ENCODE measurements at regions not wholly inside any gene's neighbourhood (a gene's known extent, or its start where the extent isn't known, plus 50 kb on each side); places are given as distances from the start of the nearest gene placed in this dataset.

DNA sequence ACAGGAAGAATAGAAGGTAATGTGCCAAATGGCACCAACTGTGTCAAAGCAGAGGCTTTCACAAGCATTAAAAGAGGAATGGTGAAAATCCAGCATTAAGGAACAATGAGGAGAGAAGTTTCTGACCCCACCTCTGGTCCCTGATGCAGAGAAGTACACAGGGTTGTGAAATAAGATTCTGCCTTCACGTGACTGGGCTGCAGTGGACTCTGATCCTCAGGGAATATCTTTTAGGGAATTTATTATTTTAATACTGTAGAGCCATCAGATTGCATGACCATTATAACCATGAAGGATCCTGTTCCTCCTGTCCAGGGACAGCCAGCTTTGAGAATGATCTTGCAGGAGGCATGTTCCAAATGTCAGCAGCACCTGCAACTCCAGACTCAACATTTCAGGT, 74.4 kb upstream of the FAR1 start:
- Histone ChIP-seq H3K27me3 (ENCODE audit: insufficient read depth, low read length, poor library complexity) (peaks cover 3% of the 10 kb centered on the region), H3K27ac (ENCODE audit: low read length) (no peak overlapping the region), H3K36me3 (ENCODE audit: insufficient read depth, low read length) (no peaks in the 10 kb centered on the region), H2AFZ (ENCODE audit: low read depth, low read length) (no peak overlapping the region), H3K9me3 (ENCODE audit: insufficient read depth, low read length, severe bottlenecking) (no peaks in the 10 kb centered on the region), H3K4me3 (ENCODE audit: low read depth in 1 of 2, low read length in 2 of 2) (no peak overlapping the region), H3K79me2 (ENCODE audit: insufficient read depth, low read length) (no peaks in the 10 kb centered on the region), H3K4me2 (ENCODE audit: insufficient read depth, low read length) (no peak overlapping the region), H4K20me1 (ENCODE audit: insufficient read depth, low read length) (no peaks in the 10 kb centered on the region), H3K4me1 (ENCODE audit: insufficient read depth, low read length) (no peaks in the 10 kb centered on the region), H3K9ac (ENCODE audit: low read depth, low read length) (no peak overlapping the region)
- no peak for DNase-seq
- ATAC-seq (ENCODE audit: insufficient read depth, low read depth) = no peak
- no peak for TF ChIP-seq EZH2 (IDR thresholded peaks at IDR 0.05; ENCODE audit: borderline replicate concordance, low read depth, low read length, severe bottlenecking)
- TF ChIP-seq, protein P1, sequence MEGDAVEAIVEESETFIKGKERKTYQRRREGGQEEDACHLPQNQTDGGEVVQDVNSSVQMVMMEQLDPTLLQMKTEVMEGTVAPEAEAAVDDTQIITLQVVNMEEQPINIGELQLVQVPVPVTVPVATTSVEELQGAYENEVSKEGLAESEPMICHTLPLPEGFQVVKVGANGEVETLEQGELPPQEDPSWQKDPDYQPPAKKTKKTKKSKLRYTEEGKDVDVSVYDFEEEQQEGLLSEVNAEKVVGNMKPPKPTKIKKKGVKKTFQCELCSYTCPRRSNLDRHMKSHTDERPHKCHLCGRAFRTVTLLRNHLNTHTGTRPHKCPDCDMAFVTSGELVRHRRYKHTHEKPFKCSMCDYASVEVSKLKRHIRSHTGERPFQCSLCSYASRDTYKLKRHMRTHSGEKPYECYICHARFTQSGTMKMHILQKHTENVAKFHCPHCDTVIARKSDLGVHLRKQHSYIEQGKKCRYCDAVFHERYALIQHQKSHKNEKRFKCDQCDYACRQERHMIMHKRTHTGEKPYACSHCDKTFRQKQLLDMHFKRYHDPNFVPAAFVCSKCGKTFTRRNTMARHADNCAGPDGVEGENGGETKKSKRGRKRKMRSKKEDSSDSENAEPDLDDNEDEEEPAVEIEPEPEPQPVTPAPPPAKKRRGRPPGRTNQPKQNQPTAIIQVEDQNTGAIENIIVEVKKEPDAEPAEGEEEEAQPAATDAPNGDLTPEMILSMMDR (IDR thresholded peaks at IDR 0.05; ENCODE audit: borderline replicate concordance, extremely low read depth, low read length, poor library complexity, severe bottlenecking) = no peak

DNA sequence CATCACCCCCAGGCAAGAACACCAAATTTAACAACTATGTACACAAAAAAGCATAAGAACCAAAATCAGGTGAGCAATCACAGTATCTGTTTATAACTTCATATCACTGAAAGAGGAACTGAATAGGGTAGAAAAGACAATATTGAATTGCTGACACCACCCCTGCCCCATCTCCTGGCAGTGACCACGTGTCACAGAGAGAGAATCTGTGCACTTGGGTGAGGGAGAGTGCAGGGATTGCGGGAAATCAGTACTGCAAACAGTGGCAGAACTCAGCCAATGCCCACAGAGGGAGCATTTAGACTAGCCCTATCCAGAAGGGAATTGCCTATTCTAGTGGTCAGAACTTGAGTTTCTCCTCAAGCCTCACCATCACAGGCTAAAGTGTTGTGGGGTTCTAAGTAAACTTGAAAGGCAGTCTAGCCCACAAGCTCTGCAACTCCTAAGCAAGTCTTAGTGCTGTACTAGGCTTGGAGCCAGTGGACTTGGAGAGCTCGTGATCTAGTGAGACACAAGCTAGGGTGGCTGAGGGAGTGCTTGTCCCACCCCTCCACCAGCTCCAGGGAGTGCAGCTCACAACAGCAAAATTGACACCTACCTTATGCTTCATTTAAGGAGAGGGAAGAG, 82.8 kb upstream of the PTH start:
- Histone ChIP-seq H3K79me2 (ENCODE audit: insufficient read depth, low read length) (no peaks in the 10 kb centered on the region), H3K27ac (ENCODE audit: low read length) (no peak overlapping the region), H3K27me3 (ENCODE audit: insufficient read depth, low read length, poor library complexity) (no peaks in the 10 kb centered on the region), H3K9ac (ENCODE audit: low read depth, low read length) (no peak overlapping the region), H3K9me3 (ENCODE audit: insufficient read depth, low read length, severe bottlenecking) (no peaks in the 10 kb centered on the region), H3K36me3 (ENCODE audit: insufficient read depth, low read length) (no peaks in the 10 kb centered on the region), H3K4me3 (ENCODE audit: low read depth in 1 of 2, low read length in 2 of 2) (no peak overlapping the region), H2AFZ (ENCODE audit: low read depth, low read length) (no peak overlapping the region), H3K4me2 (ENCODE audit: insufficient read depth, low read length) (no peak overlapping the region), H4K20me1 (ENCODE audit: insufficient read depth, low read length) (no peaks in the 10 kb centered on the region), H3K4me1 (ENCODE audit: insufficient read depth, low read length) (no peaks in the 10 kb centered on the region)
- TF ChIP-seq EZH2 (IDR thresholded peaks at IDR 0.05; ENCODE audit: borderline replicate concordance, low read depth, low read length, severe bottlenecking) = no peak
- TF ChIP-seq, protein P1 (IDR thresholded peaks at IDR 0.05; ENCODE audit: borderline replicate concordance, extremely low read depth, low read length, poor library complexity, severe bottlenecking) = no peak
- no peak for ATAC-seq (ENCODE audit: insufficient read depth, low read depth)
- no peak for DNase-seq

DNA sequence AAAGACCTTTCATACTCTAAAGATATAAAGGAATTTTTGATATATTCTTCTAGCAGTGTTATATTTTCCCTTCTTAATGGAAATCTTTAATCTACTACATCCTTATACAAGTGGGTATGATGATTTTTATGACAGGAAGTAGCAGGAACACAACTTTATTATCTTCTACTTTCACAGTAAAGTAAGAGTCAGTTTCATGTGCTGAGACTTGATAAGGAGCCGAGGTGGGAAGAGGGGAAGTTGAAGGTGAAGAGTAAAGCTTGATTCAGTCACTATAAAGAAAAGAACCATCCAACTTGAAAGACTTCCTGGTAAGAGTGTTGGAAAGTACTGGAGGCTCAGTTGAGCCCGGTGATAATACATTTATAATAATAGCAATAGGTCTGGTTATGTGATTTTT, 82.1 kb upstream of the PTH start:
- H3K36me3 ChIP-seq (ENCODE audit: insufficient read depth, low read length) = no peaks in the 10 kb centered on the region
- no peaks in the 10 kb centered on the region for H3K4me1 ChIP-seq (ENCODE audit: insufficient read depth, low read length)
- no peaks in the 10 kb centered on the region for H3K27me3 ChIP-seq (ENCODE audit: insufficient read depth, low read length, poor library complexity)
- H4K20me1 ChIP-seq (ENCODE audit: insufficient read depth, low read length) = no peaks in the 10 kb centered on the region
- ATAC-seq (ENCODE audit: insufficient read depth, low read depth) (no peak), DNase-seq (no peak)
- no peak overlapping the region for H3K4me3 ChIP-seq (ENCODE audit: low read depth in 1 of 2, low read length in 2 of 2)
- H3K27ac ChIP-seq (ENCODE audit: low read length) = no peak overlapping the region
- no peaks in the 10 kb centered on the region for H3K79me2 ChIP-seq (ENCODE audit: insufficient read depth, low read length)
- no peak overlapping the region for H3K4me2 ChIP-seq (ENCODE audit: insufficient read depth, low read length)
- no peak overlapping the region for H3K9ac ChIP-seq (ENCODE audit: low read depth, low read length)
- H2AFZ ChIP-seq (ENCODE audit: low read depth, low read length) = no peak overlapping the region
- no peaks in the 10 kb centered on the region for H3K9me3 ChIP-seq (ENCODE audit: insufficient read depth, low read length, severe bottlenecking)
- TF ChIP-seq, protein P1 (IDR thresholded peaks at IDR 0.05; ENCODE audit: borderline replicate concordance, extremely low read depth, low read length, poor library complexity, severe bottlenecking) = no peak
- TF ChIP-seq EZH2 (IDR thresholded peaks at IDR 0.05; ENCODE audit: borderline replicate concordance, low read depth, low read length, severe bottlenecking) = no peak

All from DND-41 (cell line).